GM12891 (cell line): ENCODE measurements at regions not wholly inside any gene's neighbourhood (a gene's known extent, or its start where the extent isn't known, plus 50 kb on each side); places are given as distances from the start of the nearest gene placed in this dataset.

Experiments
- POLR2A ChIP-seq: IDR thresholded peaks from 2 replicates; pipeline ENCODE4 v1.6.1; 2011; ENCODE audit warnings: low read depth, low read length, control low read depth
- POLR2AphosphoS5 ChIP-seq: IDR thresholded peaks from 2 replicates; pipeline ENCODE4 v1.6.1; 2011; ENCODE audit warnings: low read depth, low read length, control low read depth

GRCh38 chr6:157772820-157773219 is 50.2 kb upstream of the SNX9 start:
- no peak for TF ChIP-seq POLR2A
- no peak for TF ChIP-seq POLR2AphosphoS5
